ENCODE measurements at regions not wholly inside any gene's neighbourhood (a gene's known extent, or its start where the extent isn't known, plus 50 kb on each side); places are given as distances from the start of the nearest gene placed in this dataset.

- DNase-seq (ENCODE audit: low read depth in 3 of 3) = no peak
Measured at GRCh38 chr6:87908978-87909811, 138.4 kb upstream of the SPACA1 start.

GRCh38 chr6:87907521-87907920 lies 140.1 kb upstream of the SPACA1 start:
- DNase-seq (ENCODE audit: low read depth in 3 of 3) = no peak

- DNase-seq (ENCODE audit: low read depth in 3 of 3) = no peak
Measured at GRCh38 chr6:87905101-87905641, 142.5 kb upstream of the SPACA1 start.

GRCh38 chr6:87904011-87904410 lies 143.6 kb upstream of the SPACA1 start:
- DNase-seq (ENCODE audit: low read depth in 3 of 3) = no peak

- DNase-seq (ENCODE audit: low read depth in 3 of 3) = no peak
Measured at GRCh38 chr6:87903323-87903722, 144.3 kb upstream of the SPACA1 start.

GRCh38 chr6:87902383-87902782 lies 145.3 kb upstream of the SPACA1 start:
- no peak for DNase-seq (ENCODE audit: low read depth in 3 of 3)

- DNase-seq (ENCODE audit: low read depth in 3 of 3) = no peak
Measured at GRCh38 chr6:87901613-87902012, 146.0 kb upstream of the SPACA1 start.

GRCh38 chr6:87900160-87900698 lies 147.4 kb upstream of the SPACA1 start:
- DNase-seq (ENCODE audit: low read depth in 3 of 3) = no peak

- DNase-seq (ENCODE audit: low read depth in 3 of 3) = no peak
Measured at GRCh38 chr6:87899499-87900147, 148.0 kb upstream of the SPACA1 start.

- no peak for DNase-seq (ENCODE audit: low read depth in 3 of 3)
Measured at GRCh38 chr6:87897663-87898062, 150.0 kb upstream of the SPACA1 start.

GRCh38 chr6:87897013-87897412 lies 150.6 kb upstream of the SPACA1 start:
- DNase-seq (ENCODE audit: low read depth in 3 of 3) = no peak

- DNase-seq (ENCODE audit: low read depth in 3 of 3) = no peak
Measured at GRCh38 chr6:87887266-87887665, 160.4 kb upstream of the SPACA1 start.

GRCh38 chr6:87884203-87884602 lies 163.4 kb upstream of the SPACA1 start:
- DNase-seq (ENCODE audit: low read depth in 3 of 3) = no peak

- no peak for DNase-seq (ENCODE audit: low read depth in 3 of 3)
Measured at GRCh38 chr6:87881342-87881895, 166.2 kb upstream of the SPACA1 start.

- DNase-seq (ENCODE audit: low read depth in 3 of 3) = no peak
Measured at GRCh38 chr6:87879132-87879861, 168.3 kb upstream of the SPACA1 start.

GRCh38 chr6:87875781-87876180 lies 171.9 kb upstream of the SPACA1 start:
- no peak for DNase-seq (ENCODE audit: low read depth in 3 of 3)

- DNase-seq (ENCODE audit: low read depth in 3 of 3) = no peak
Measured at GRCh38 chr6:87873556-87873955, 171.5 kb upstream of the AKIRIN2 start.

GRCh38 chr6:87870556-87870955 lies 168.5 kb upstream of the AKIRIN2 start:
- no peak for DNase-seq (ENCODE audit: low read depth in 3 of 3)

GRCh38 chr6:87869064-87869905 lies 167.3 kb upstream of the AKIRIN2 start:
- DNase-seq (ENCODE audit: low read depth in 3 of 3) = no peak

GRCh38 chr6:87860902-87861301 lies 158.9 kb upstream of the AKIRIN2 start:
- no peak for DNase-seq (ENCODE audit: low read depth in 3 of 3)

- no peak for DNase-seq (ENCODE audit: low read depth in 3 of 3)
Measured at GRCh38 chr6:87858440-87858839, 156.4 kb upstream of the AKIRIN2 start.
